H1 (cell line): ENCODE measurements at regions not wholly inside any gene's neighbourhood (a gene's known extent, or its start where the extent isn't known, plus 50 kb on each side); places are given as distances from the start of the nearest gene placed in this dataset.

Experiments
- CTCF ChIA-PET: fragments of 300-600 bp; sonication (Branson Sonifier 250); formaldehyde crosslinking; loops from one replicate; lab custom pipeline; 2021; ENCODE audit not compliant: partially characterized antibody; lab: Charles Lee
- POLR2A ChIA-PET: fragments of 300-600 bp; sonication (Branson Sonifier 250); formaldehyde crosslinking; loops from one replicate; lab custom pipeline; 2021; ENCODE audit warnings: inconsistent platforms; ENCODE audit not compliant: partially characterized antibody; lab: Charles Lee
- DNase-seq, 2 experiments: peaks; one replicate each; pipeline versions ENCODE4 v3.0.0 to v3.0.0-alpha.2; 2010 to 2022; ENCODE audit warnings: low spot score in 2 of 2, low read depth in 1 of 2, mixed read lengths in 1 of 2
- FAIRE-seq: peaks from 2 replicates; lab custom pipeline; 2011; peaks lifted over from hg19 to GRCh38; lab: Jason Lieb, UNC
- H2AFZ ChIP-seq: 2 replicates; pipeline ENCODE4 v1.8.1; 2012; ENCODE audit warnings: low read length, inconsistent platforms
- H2AK5ac ChIP-seq: 2 replicates; pipeline ENCODE4 v1.6.1; 2013; ENCODE audit warnings: low read depth, low read length
- H2BK120ac ChIP-seq: replicated peaks from 2 replicates; pipeline ENCODE3; 2013; ENCODE audit warnings: low read depth, low read length, inconsistent platforms
- H2BK12ac ChIP-seq: 2 replicates; pipeline ENCODE4 v1.6.1; 2013; ENCODE audit warnings: low read depth, low read length
- H2BK15ac ChIP-seq: 2 replicates; pipeline ENCODE4 v1.6.1; 2013; ENCODE audit warnings: low read length
- H2BK20ac ChIP-seq: 2 replicates; pipeline ENCODE4 v1.6.1; 2013; ENCODE audit warnings: low read length
- H2BK5ac ChIP-seq: 2 replicates; pipeline ENCODE4 v1.6.1; 2013; ENCODE audit warnings: low read depth, low read length
- H3K14ac ChIP-seq: 2 replicates; pipeline ENCODE4 v1.6.1; 2013; ENCODE audit warnings: inconsistent platforms; ENCODE audit not compliant: insufficient read length
- H3K18ac ChIP-seq: 2 replicates; pipeline ENCODE4 v1.6.1; 2013; ENCODE audit warnings: low read length; ENCODE audit errors: extremely low read depth
- H3K23ac ChIP-seq: 2 replicates; pipeline ENCODE4 v1.6.1; 2013; ENCODE audit warnings: inconsistent platforms; ENCODE audit not compliant: insufficient read length
- H3K23me2 ChIP-seq: 2 replicates; pipeline ENCODE4 v1.6.1; 2013; ENCODE audit warnings: low read depth, low read length
- H3K27ac ChIP-seq: 2 replicates; pipeline ENCODE4 v1.6.1; 2011; ENCODE audit warnings: low read depth, low read length, inconsistent platforms
- H3K27me3 ChIP-seq, 4 experiments: replicated peaks in 1 of 4; 1 replicate in 1 of 4; 2 replicates in 3 of 4; pipeline versions ENCODE4 v1.6.1 to v1.8.1; 2011 to 2013; ENCODE audit warnings: low read length in 3 of 4, mild to moderate bottlenecking in 3 of 4, inconsistent platforms in 2 of 4, mixed read lengths in 2 of 4, moderate library complexity in 1 of 4; ENCODE audit not compliant: control insufficient read depth in 3 of 4, insufficient read depth in 3 of 4; ENCODE audit errors: extremely low read depth in 1 of 4
- H3K36me3 ChIP-seq, 4 experiments: 2 replicates each; pipeline versions ENCODE4 v1.6.1 to v1.8.1; 2011 to 2013; ENCODE audit warnings: mild to moderate bottlenecking in 4 of 4, low read length in 3 of 4, moderate library complexity in 2 of 4, control low read depth in 1 of 4, inconsistent platforms in 1 of 4; ENCODE audit not compliant: insufficient read depth in 4 of 4, control insufficient read depth in 2 of 4
- H3K4ac ChIP-seq: replicated peaks from 2 replicates; pipeline ENCODE3; 2013; ENCODE audit warnings: low read length, low read depth, mixed read lengths, inconsistent platforms; ENCODE audit not compliant: insufficient read length
- H3K4me1 ChIP-seq, 4 experiments: replicated peaks in 1 of 4; 1 replicate in 1 of 4; 2 replicates in 3 of 4; pipeline versions ENCODE4 v1.6.1 to v1.8.1; 2011 to 2013; ENCODE audit warnings: low read length in 3 of 4, inconsistent platforms in 2 of 4, mixed read lengths in 1 of 4; ENCODE audit not compliant: insufficient read depth in 4 of 4, control insufficient read depth in 3 of 4
- H3K4me2 ChIP-seq, 2 experiments: 2 replicates each; pipeline versions ENCODE4 v1.6.1 to v1.8.1; 2011 to 2013; ENCODE audit warnings: low read depth in 2 of 2, low read length in 2 of 2, control low read depth in 1 of 2, inconsistent platforms in 1 of 2, mild to moderate bottlenecking in 1 of 2; ENCODE audit not compliant: insufficient read depth in 1 of 2
- H3K4me3 ChIP-seq, 4 experiments: fragments of 200-600, 300-600 bp in 1 of 4; sonication (generic), shearing (Covaris generic), sonication (Bioruptor Twin) in 1 of 4; 2 replicates each; pipeline versions ENCODE4 v1.5.1 to v1.8.1; 2011 to 2016; ENCODE audit warnings: low read length in 4 of 4, low read depth in 3 of 4, control low read depth in 2 of 4, inconsistent platforms in 2 of 4, mild to moderate bottlenecking in 2 of 4, mixed read lengths in 1 of 4, moderate library complexity in 1 of 4; ENCODE audit not compliant: insufficient read depth in 2 of 4; ENCODE audit errors: extremely low read depth in 1 of 4
- H3K56ac ChIP-seq: replicated peaks from 2 replicates; pipeline ENCODE3; 2013; ENCODE audit warnings: low read depth, mild to moderate bottlenecking, mixed read lengths, low read length, inconsistent platforms; ENCODE audit not compliant: insufficient read length
- H3K79me1 ChIP-seq: 2 replicates; pipeline ENCODE4 v1.6.1; 2013; ENCODE audit warnings: low read depth, low read length, control low read depth
- H3K79me2 ChIP-seq, 2 experiments: 2 replicates each; pipeline versions ENCODE4 v1.6.1 to v1.8.1; 2012 to 2013; ENCODE audit warnings: low read length in 2 of 2, mild to moderate bottlenecking in 2 of 2, inconsistent platforms in 1 of 2; ENCODE audit not compliant: insufficient read depth in 2 of 2, control insufficient read depth in 1 of 2
- H3K9ac ChIP-seq, 4 experiments: replicated peaks in 1 of 4; 1 replicate in 1 of 4; 2 replicates in 3 of 4; pipeline versions ENCODE4 v1.6.1 to v1.8.1; 2011 to 2013; ENCODE audit warnings: low read depth in 3 of 4, low read length in 3 of 4, control low read depth in 2 of 4, mild to moderate bottlenecking in 2 of 4, moderate library complexity in 2 of 4, inconsistent platforms in 1 of 4; ENCODE audit errors: extremely low read depth in 1 of 4
- H3K9me3 ChIP-seq, 2 experiments: 2 replicates each; pipeline versions ENCODE4 v1.6.1 to v1.8.1; 2012 to 2013; ENCODE audit warnings: mild to moderate bottlenecking in 2 of 2, moderate library complexity in 2 of 2, control low read depth in 1 of 2, inconsistent platforms in 1 of 2, low read depth in 1 of 2, low read length in 1 of 2, mixed read lengths in 1 of 2; ENCODE audit not compliant: insufficient read depth in 2 of 2
- H4K20me1 ChIP-seq, 2 experiments: replicated peaks in 1 of 2; 2 replicates each; pipeline versions ENCODE3 to v1.8.1; 2011 to 2013; ENCODE audit warnings: inconsistent platforms in 2 of 2, low read length in 2 of 2, mild to moderate bottlenecking in 1 of 2; ENCODE audit not compliant: insufficient read depth in 2 of 2, control insufficient read depth in 1 of 2
- H4K5ac ChIP-seq: 2 replicates; pipeline ENCODE4 v1.6.1; 2013; ENCODE audit warnings: low read length, low read depth, mixed read lengths, inconsistent platforms; ENCODE audit not compliant: insufficient read length
- H4K8ac ChIP-seq: 2 replicates; pipeline ENCODE4 v1.8.0; 2013; ENCODE audit warnings: mild to moderate bottlenecking, moderate library complexity, low read length, inconsistent platforms; ENCODE audit not compliant: insufficient read depth; ENCODE audit errors: extremely low read depth
- H4K91ac ChIP-seq: replicated peaks from 2 replicates; pipeline ENCODE3; 2013; ENCODE audit warnings: low read length, mixed read lengths, inconsistent platforms; ENCODE audit not compliant: insufficient read length
- ATF2 ChIP-seq: IDR thresholded peaks from 2 replicates; pipeline ENCODE4 v1.6.1; 2012; ENCODE audit warnings: low read length, inconsistent platforms
- EZH2 ChIP-seq: fragments of 200-600 bp; sonication (generic); IDR thresholded peaks from 2 replicates; pipeline ENCODE4 v1.7.1; 2012; ENCODE audit warnings: low read depth, mild to moderate bottlenecking, moderate library complexity, low read length, inconsistent platforms; ENCODE audit not compliant: severe bottlenecking
- GTF2F1 ChIP-seq: IDR thresholded peaks from 2 replicates; pipeline ENCODE4 v1.6.1; 2012; ENCODE audit warnings: low read depth, low read length, improper control_type of control experiment, borderline replicate concordance
- NANOG ChIP-seq: IDR thresholded peaks from 2 replicates; pipeline ENCODE4 v1.6.1; 2011; ENCODE audit warnings: low read length, low read depth, mild to moderate bottlenecking, inconsistent platforms; ENCODE audit not compliant: insufficient read depth, poor library complexity, severe bottlenecking
- NRF1 ChIP-seq: IDR thresholded peaks from 2 replicates; pipeline ENCODE4 v1.6.1; 2011; ENCODE audit warnings: mild to moderate bottlenecking, low read depth, low read length, improper control_type of control experiment
- RXRA ChIP-seq: IDR thresholded peaks from 2 replicates; pipeline ENCODE4 v1.6.1; 2011; ENCODE audit warnings: low read depth, mild to moderate bottlenecking, low read length, moderate library complexity; ENCODE audit not compliant: insufficient read depth
- SAP30 ChIP-seq: fragments of 300-600 bp; sonication (generic); IDR thresholded peaks from 2 replicates; pipeline ENCODE4 v1.7.1; 2012; ENCODE audit warnings: low read length, moderate library complexity, mild to moderate bottlenecking, inconsistent platforms; ENCODE audit not compliant: insufficient read depth, insufficient replicate concordance
- SIX5 ChIP-seq: IDR thresholded peaks from 2 replicates; pipeline ENCODE4 v1.6.1; 2011; ENCODE audit warnings: mild to moderate bottlenecking, low read depth, low read length
- SRF ChIP-seq: IDR thresholded peaks from 2 replicates; pipeline ENCODE4 v1.6.1; 2011; ENCODE audit warnings: mild to moderate bottlenecking, low read depth, low read length, moderate library complexity
- SUZ12 ChIP-seq: fragments of 200-600 bp; sonication (generic); IDR thresholded peaks from 2 replicates; pipeline ENCODE4 v1.6.1; 2012; ENCODE audit warnings: mild to moderate bottlenecking, inconsistent platforms, low read length, moderate library complexity, mixed read lengths
- TAF7 ChIP-seq: optimal IDR thresholded peaks from 2 replicates; pipeline ENCODE3; 2011; ENCODE audit warnings: low read depth, mild to moderate bottlenecking, inconsistent platforms, low read length, moderate library complexity, borderline replicate concordance
- YY1 ChIP-seq: IDR thresholded peaks from 2 replicates; pipeline ENCODE4 v1.6.1; 2011; ENCODE audit warnings: low read depth, mild to moderate bottlenecking, low read length
- WGBS, 2 experiments: shearing (Covaris generic) in 1 of 2; methylation state at CpG; one replicate each; pipeline versions ENCODE4 v1.1.6 to v1.1.7; 2013 to 2015; ENCODE audit warnings: low lambda C conversion rate in 2 of 2, mixed read lengths in 2 of 2, inconsistent platforms in 1 of 2, low coverage in 1 of 2, missing lambda C conversion rate in 1 of 2; ENCODE audit not compliant: insufficient replicate concordance in 2 of 2, insufficient coverage in 1 of 2, insufficient read length in 1 of 2; ENCODE audit errors: extremely low coverage in 1 of 2, missing lambda C conversion rate in 1 of 2; 5-methylcytosine and 5-hydroxymethylcytosine counted together

GRCh38 chr10:78774614-78774998, 294.2 kb upstream of the ZMIZ1 start:
- H2BK12ac ChIP-seq, result 0 out of 2 replicates have a peak overlapping the region, but pooled peaks have one; percentile 9
- no peaks in the 10 kb centered on the region; a peak in 2 of 7 replicates for H3K27me3 ChIP-seq
- peaks cover 0 to 10% (median 2%) of the 10 kb centered on the region in 4 experiments; a peak in 3 of 7 replicates for H3K4me1 ChIP-seq
- no peak overlapping the region for H2AFZ ChIP-seq
- no peak overlapping the region for H4K91ac ChIP-seq
- no peak overlapping the region for H3K4me3 ChIP-seq
- FAIRE-seq, result no peak
- no peak overlapping the region for H2BK20ac ChIP-seq
- H2BK15ac ChIP-seq, result no peak overlapping the region
- no peak overlapping the region for H3K4me2 ChIP-seq
- 90% methylated on average over 4 of the region's 6 CpGs; no CpG with 5 or more reads in 1 of the 2 experiments for WGBS, 2 experiments
- no peak overlapping the region for H3K9ac ChIP-seq
- POLR2A ChIA-PET, result no interaction called here
- H4K5ac ChIP-seq, result no peak overlapping the region
- H4K20me1 ChIP-seq, result no peaks in the 10 kb centered on the region
- no peak overlapping the region for H3K4ac ChIP-seq
- H2AK5ac ChIP-seq, result no peak overlapping the region
- no peak overlapping the region for H3K14ac ChIP-seq
- H3K23me2 ChIP-seq, result no peaks in the 10 kb centered on the region
- H2BK5ac ChIP-seq, result no peak overlapping the region
- no peak overlapping the region for H3K27ac ChIP-seq
- H3K9me3 ChIP-seq, result no peaks in the 10 kb centered on the region
- no peaks in the 10 kb centered on the region for H3K36me3 ChIP-seq
- H3K56ac ChIP-seq, result no peak overlapping the region
- no peak overlapping the region for H2BK120ac ChIP-seq
- no peak overlapping the region for H4K8ac ChIP-seq
- H3K79me1 ChIP-seq, result no peaks in the 10 kb centered on the region
- H3K23ac ChIP-seq, result no peak overlapping the region
- CTCF ChIA-PET, result interaction anchor here (0.8 to 1.2 kb wide), 5 partner anchors 25 to 543 kb away, joined by 3 read pairs; no protein-coding TSS in a partner anchor
- DNase-seq, result no peak
- no peaks in the 10 kb centered on the region for H3K79me2 ChIP-seq
- no peak overlapping the region for H3K18ac ChIP-seq
- TF ChIP-seq EZH2, result no peak
- no peak for TF ChIP-seq SIX5
- no peak for TF ChIP-seq SUZ12
- TF ChIP-seq SAP30, result no peak
- no peak for TF ChIP-seq NANOG
- no peak for TF ChIP-seq YY1
- TF ChIP-seq SRF, result no peak
- TF ChIP-seq RXRA, result no peak
- no peak for TF ChIP-seq ATF2
- no peak for TF ChIP-seq TAF7
- TF ChIP-seq NRF1, result no peak
- TF ChIP-seq GTF2F1, result no peak
